Lower lobe of right lung (tissue), 2 donors: ENCODE measurements at regions not wholly inside any gene's neighbourhood (a gene's known extent, or its start where the extent isn't known, plus 50 kb on each side); places are given as distances from the start of the nearest gene placed in this dataset.
A peak's percentile ranks its signal among the peaks of the same experiment; 100 is the strongest.

ENCODE experiments used
- ATAC-seq, 2 donors: fragments of 200-7000 bp; cut with Tn5 transposase; one replicate each; pipeline ENCODE4 v1.9.1; 2020 to 2022; ENCODE audit warnings: mild to moderate bottlenecking in 2 of 2, moderate library complexity in 2 of 2
- DNase-seq: peaks from one replicate; pipeline ENCODE4 v3.0.0-alpha.2; 2020
- H3K27ac ChIP-seq: fragments of 200-600 bp; one replicate; pipeline ENCODE4 v1.8.0; 2022
- H3K27me3 ChIP-seq: fragments of 200-600 bp; one replicate; pipeline ENCODE4 v1.8.0; 2022; ENCODE audit warnings: low read depth
- H3K36me3 ChIP-seq: fragments of 200-600 bp; one replicate; pipeline ENCODE4 v1.8.0; 2022; ENCODE audit warnings: mild to moderate bottlenecking
- H3K4me1 ChIP-seq: fragments of 200-600 bp; one replicate; pipeline ENCODE4 v1.8.0; 2022
- H3K4me3 ChIP-seq: fragments of 200-600 bp; one replicate; pipeline ENCODE4 v1.8.0; 2022; ENCODE audit warnings: mild to moderate bottlenecking
- H3K9me3 ChIP-seq: fragments of 200-600 bp; one replicate; pipeline ENCODE4 v1.8.0; 2022
- CTCF ChIP-seq: fragments of 200-600 bp; IDR thresholded peaks from one replicate; pipeline ENCODE4 v1.8.0; 2022; ENCODE audit warnings: antibody characterized with exemption, mild to moderate bottlenecking
- intact Hi-C: fragments of 100-400 bp; cut with DNase I; formaldehyde crosslinking; loops from one replicate; pipeline ENCODE4 v1.11.0; 2022
- donor health status: DM: no; HTN: yes; CAD: no; lungs with severe emphysema.

DNA sequence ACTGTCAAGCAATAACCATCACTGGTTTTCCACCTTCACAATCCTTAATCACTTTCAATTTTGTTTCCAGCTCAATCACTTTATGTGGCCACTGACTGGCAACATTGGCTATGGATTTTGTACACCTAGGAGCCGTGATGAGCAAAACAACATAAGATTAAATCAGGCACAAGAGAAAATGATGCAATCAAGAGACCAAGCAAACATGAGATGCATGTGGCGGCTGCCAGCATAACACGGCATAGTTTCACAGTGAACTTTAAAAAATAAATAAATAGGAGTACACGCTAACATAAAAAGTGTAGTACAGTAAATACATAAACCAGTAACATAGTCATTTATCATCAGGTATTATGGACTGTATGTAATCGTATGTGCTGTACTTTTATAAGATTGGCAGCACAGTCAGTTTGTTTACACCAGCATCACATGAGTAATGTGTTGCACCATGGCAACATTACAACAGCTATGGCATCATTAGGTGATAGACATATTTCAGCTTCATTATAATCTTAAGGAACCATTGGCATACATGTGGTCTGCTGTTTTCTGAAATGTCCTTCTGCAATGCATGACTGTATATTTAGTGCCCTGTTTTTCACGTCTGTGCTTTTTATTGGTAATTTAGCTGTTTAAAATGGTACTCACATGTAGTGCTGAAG is 83.3 kb upstream of the PRDM11 start:
- no peak for ATAC-seq
- Histone ChIP-seq H3K4me1 (peaks cover 9% of the 10 kb centered on the region), H3K9me3 (peaks cover 8% of the 10 kb centered on the region), H3K27ac (no peak overlapping the region), H3K36me3 (no peaks in the 10 kb centered on the region), H3K4me3 (no peak overlapping the region), H3K27me3 (no peaks in the 10 kb centered on the region)
- no peak for TF ChIP-seq CTCF
- DNase-seq: no peak
- intact Hi-C loops: no loop called here

GRCh38 chr11:45063669-45064068 is 82.8 kb upstream of the PRDM11 start:
- Histone ChIP-seq H3K27ac (no peak overlapping the region), H3K36me3 (no peaks in the 10 kb centered on the region), H3K27me3 (no peaks in the 10 kb centered on the region), H3K4me3 (no peak overlapping the region), H3K9me3 (peaks cover 8% of the 10 kb centered on the region), H3K4me1 (peaks cover 5% of the 10 kb centered on the region)
- no peak for TF ChIP-seq CTCF
- no peak for ATAC-seq
- intact Hi-C loops: no loop called here
- DNase-seq: no peak

GRCh38 chr11:45067966-45068365 is 78.5 kb upstream of the PRDM11 start:
- Histone ChIP-seq H3K36me3 (no peaks in the 10 kb centered on the region), H3K4me1 (no peaks in the 10 kb centered on the region), H3K27me3 (no peaks in the 10 kb centered on the region), H3K4me3 (no peak overlapping the region), H3K27ac (no peak overlapping the region), H3K9me3 (peaks cover 8% of the 10 kb centered on the region)
- intact Hi-C loops: no loop called here
- ATAC-seq: no peak
- no peak for DNase-seq
- TF ChIP-seq CTCF: no peak

GRCh38 chr11:45071232-45071631 is 75.2 kb upstream of the PRDM11 start:
- H3K27ac ChIP-seq: no peak overlapping the region
- H3K9me3 ChIP-seq: peaks cover 3% of the 10 kb centered on the region
- no peak for TF ChIP-seq CTCF
- DNase-seq (no peak), ATAC-seq (no peak)
- no peak overlapping the region for H3K4me3 ChIP-seq
- H3K27me3 ChIP-seq: no peaks in the 10 kb centered on the region
- H3K4me1 ChIP-seq: no peaks in the 10 kb centered on the region
- intact Hi-C loops: no loop called here
- H3K36me3 ChIP-seq: no peaks in the 10 kb centered on the region

GRCh38 chr11:45073685-45074141 is 72.7 kb upstream of the PRDM11 start:
- TF ChIP-seq CTCF: no peak
- ATAC-seq (peak in 1 of 2 donors; percentile 25), DNase-seq (no peak)
- Histone ChIP-seq H3K27ac (no peak overlapping the region), H3K4me1 (no peaks in the 10 kb centered on the region), H3K9me3 (no peaks in the 10 kb centered on the region), H3K27me3 (no peaks in the 10 kb centered on the region), H3K4me3 (no peak overlapping the region), H3K36me3 (no peaks in the 10 kb centered on the region)
- intact Hi-C loops: no loop called here
